Cardiac muscle cell (in vitro differentiated cells and primary cell): ENCODE measurements at regions not wholly inside any gene's neighbourhood (a gene's known extent, or its start where the extent isn't known, plus 50 kb on each side); places are given as distances from the start of the nearest gene placed in this dataset.

Experiments used
- DNase-seq, 2 donors: peaks; one replicate each; pipeline versions ENCODE4 v3.0.0 to v3.0.0-alpha.2; 2010 to 2017; ENCODE audit warnings: low read depth in 1 of 2, low spot score in 1 of 2
- H3K27ac ChIP-seq: fragments of 200-600 bp; sonication (generic); 2 replicates; pipeline ENCODE4 v1.5.1; 2016
- H3K27me3 ChIP-seq: fragments of 200-600 bp; sonication (generic); 2 replicates; pipeline ENCODE4 v1.6.0; 2016; ENCODE audit warnings: control low read depth
- H3K36me3 ChIP-seq: fragments of 200-600 bp; sonication (generic); 2 replicates; pipeline ENCODE4 v1.5.1; 2016; ENCODE audit warnings: control low read depth
- H3K4me1 ChIP-seq: fragments of 200-600 bp; sonication (generic); 2 replicates; pipeline ENCODE4 v1.8.1; 2017; ENCODE audit warnings: low read depth, mild to moderate bottlenecking, mixed run types
- H3K4me3 ChIP-seq: fragments of 200-600 bp; sonication (generic); 2 replicates; pipeline ENCODE4 v1.5.1; 2016; ENCODE audit warnings: mild to moderate bottlenecking
- H3K9me3 ChIP-seq: fragments of 200-600 bp; sonication (generic); 2 replicates; pipeline ENCODE4 v1.5.1; 2017; ENCODE audit warnings: low read depth, mild to moderate bottlenecking, control low read depth
- CTCF ChIP-seq: IDR thresholded peaks from 2 replicates; pipeline ENCODE4 v1.5.1; 2012; ENCODE audit warnings: low read depth, mild to moderate bottlenecking, low read length

GRCh38 chr12:21713133-21713532 is 55.5 kb upstream of the LDHB start:
- no peaks in the 10 kb centered on the region for H3K9me3 ChIP-seq
- no peak for TF ChIP-seq CTCF

GRCh38 chr12:21710958-21711775 is 53.5 kb upstream of the LDHB start:
- no peaks in the 10 kb centered on the region for H3K9me3 ChIP-seq
- peaks cover 8% of the 10 kb centered on the region for H3K4me1 ChIP-seq
- H3K36me3 ChIP-seq, result no peaks in the 10 kb centered on the region
- peak in 1 of 2 donors; percentile 54 for DNase-seq
- no peak overlapping the region for H3K27ac ChIP-seq
- TF ChIP-seq CTCF, result no peak
- H3K27me3 ChIP-seq, result no peaks in the 10 kb centered on the region
- H3K4me3 ChIP-seq, result no peak overlapping the region

More at GRCh38 chr12:21713133-21713532, 55.5 kb upstream of the LDHB start:
- Histone ChIP-seq H3K27ac (no peak overlapping the region), H3K4me3 (no peak overlapping the region), H3K4me1 (peaks cover 8% of the 10 kb centered on the region), H3K27me3 (no peaks in the 10 kb centered on the region), H3K36me3 (no peaks in the 10 kb centered on the region)
- no peak for DNase-seq
